Lower lobe of right lung (tissue), 2 donors: ENCODE measurements at regions not wholly inside any gene's neighbourhood (a gene's known extent, or its start where the extent isn't known, plus 50 kb on each side); places are given as distances from the start of the nearest gene placed in this dataset.
"Not testable (repeated sequence)": the region's sequence is repeated elsewhere in the genome, so short reads cannot be mapped to it uniquely, and the experiment has no call there.

Experiments used
- ATAC-seq, 2 donors: fragments of 200-7000 bp; cut with Tn5 transposase; one replicate each; pipeline ENCODE4 v1.9.1; 2020 to 2022; ENCODE audit warnings: mild to moderate bottlenecking in 2 of 2, moderate library complexity in 2 of 2
- DNase-seq: peaks from one replicate; pipeline ENCODE4 v3.0.0-alpha.2; 2020
- H3K27ac ChIP-seq: fragments of 200-600 bp; one replicate; pipeline ENCODE4 v1.8.0; 2022
- H3K27me3 ChIP-seq: fragments of 200-600 bp; one replicate; pipeline ENCODE4 v1.8.0; 2022; ENCODE audit warnings: low read depth
- H3K36me3 ChIP-seq: fragments of 200-600 bp; one replicate; pipeline ENCODE4 v1.8.0; 2022; ENCODE audit warnings: mild to moderate bottlenecking
- H3K4me1 ChIP-seq: fragments of 200-600 bp; one replicate; pipeline ENCODE4 v1.8.0; 2022
- H3K4me3 ChIP-seq: fragments of 200-600 bp; one replicate; pipeline ENCODE4 v1.8.0; 2022; ENCODE audit warnings: mild to moderate bottlenecking
- H3K9me3 ChIP-seq: fragments of 200-600 bp; one replicate; pipeline ENCODE4 v1.8.0; 2022
- intact Hi-C: fragments of 100-400 bp; cut with DNase I; formaldehyde crosslinking; loops from one replicate; pipeline ENCODE4 v1.11.0; 2022
- TF ChIP-seq, protein P1 (sequence below): fragments of 200-600 bp; IDR thresholded peaks from one replicate; pipeline ENCODE4 v1.8.0; 2022; ENCODE audit warnings: antibody characterized with exemption, mild to moderate bottlenecking
- donor health status: DM: no; HTN: yes; CAD: no; lungs with severe emphysema.

DNA sequence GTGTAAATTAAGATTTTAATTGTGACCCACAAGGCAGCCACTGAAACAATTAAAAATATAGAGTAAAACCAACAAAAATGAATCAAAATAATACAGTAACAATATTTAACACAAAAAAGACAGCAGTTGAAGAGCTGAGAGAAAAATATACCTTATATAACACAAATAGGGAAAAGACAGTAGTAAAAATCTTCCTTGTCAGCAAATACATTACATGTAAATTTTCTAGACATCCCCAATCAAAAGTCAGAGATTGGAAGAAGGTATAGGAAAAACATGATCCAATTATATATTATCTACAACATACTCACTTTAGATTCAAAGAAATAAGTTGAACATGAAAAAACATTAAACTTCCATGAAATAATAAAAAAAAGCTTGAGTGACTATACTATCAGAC lies 330.8 kb downstream of the UBE2NL start:
- H3K27ac ChIP-seq, result no peak overlapping the region
- ATAC-seq, result no peak
- no peaks in the 10 kb centered on the region for H3K9me3 ChIP-seq
- intact Hi-C loops, result no loop called here
- DNase-seq, result no peak
- TF ChIP-seq, protein P1, sequence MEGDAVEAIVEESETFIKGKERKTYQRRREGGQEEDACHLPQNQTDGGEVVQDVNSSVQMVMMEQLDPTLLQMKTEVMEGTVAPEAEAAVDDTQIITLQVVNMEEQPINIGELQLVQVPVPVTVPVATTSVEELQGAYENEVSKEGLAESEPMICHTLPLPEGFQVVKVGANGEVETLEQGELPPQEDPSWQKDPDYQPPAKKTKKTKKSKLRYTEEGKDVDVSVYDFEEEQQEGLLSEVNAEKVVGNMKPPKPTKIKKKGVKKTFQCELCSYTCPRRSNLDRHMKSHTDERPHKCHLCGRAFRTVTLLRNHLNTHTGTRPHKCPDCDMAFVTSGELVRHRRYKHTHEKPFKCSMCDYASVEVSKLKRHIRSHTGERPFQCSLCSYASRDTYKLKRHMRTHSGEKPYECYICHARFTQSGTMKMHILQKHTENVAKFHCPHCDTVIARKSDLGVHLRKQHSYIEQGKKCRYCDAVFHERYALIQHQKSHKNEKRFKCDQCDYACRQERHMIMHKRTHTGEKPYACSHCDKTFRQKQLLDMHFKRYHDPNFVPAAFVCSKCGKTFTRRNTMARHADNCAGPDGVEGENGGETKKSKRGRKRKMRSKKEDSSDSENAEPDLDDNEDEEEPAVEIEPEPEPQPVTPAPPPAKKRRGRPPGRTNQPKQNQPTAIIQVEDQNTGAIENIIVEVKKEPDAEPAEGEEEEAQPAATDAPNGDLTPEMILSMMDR, result no peak
- no peaks in the 10 kb centered on the region for H3K36me3 ChIP-seq
- H3K4me1 ChIP-seq, result no peaks in the 10 kb centered on the region
- H3K4me3 ChIP-seq, result no peak overlapping the region
- no peaks in the 10 kb centered on the region for H3K27me3 ChIP-seq

DNA sequence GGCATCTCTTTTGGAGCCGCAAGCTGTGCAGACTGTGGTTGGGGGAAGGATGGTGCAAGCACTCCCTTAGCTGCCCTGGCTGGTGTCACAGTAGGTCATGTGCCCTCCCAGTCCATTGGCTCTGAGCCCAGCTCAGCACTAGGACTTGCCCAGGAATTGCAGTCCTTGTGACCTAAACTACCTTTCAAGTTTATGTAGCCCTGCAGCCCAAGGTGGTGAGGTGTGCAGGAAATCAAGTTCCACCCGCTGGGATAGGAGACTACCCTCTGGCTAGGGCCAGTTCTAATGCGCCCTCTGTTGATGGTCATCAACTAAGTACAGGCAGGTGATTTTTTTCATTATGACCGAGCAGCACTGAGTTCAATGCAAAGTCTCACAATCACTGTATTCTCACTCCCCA lies 335.2 kb downstream of the UBE2NL start:
- ATAC-seq, result peak; percentile 35 to 46
- TF ChIP-seq, protein P1, result no peak
- Histone ChIP-seq H3K36me3 (no peaks in the 10 kb centered on the region), H3K4me1 (no peaks in the 10 kb centered on the region), H3K9me3 (no peaks in the 10 kb centered on the region), H3K27ac (no peak overlapping the region), H3K27me3 (no peaks in the 10 kb centered on the region), H3K4me3 (no peak overlapping the region)
- peak; percentile 37 for DNase-seq
- intact Hi-C loops, result no loop called here

DNA sequence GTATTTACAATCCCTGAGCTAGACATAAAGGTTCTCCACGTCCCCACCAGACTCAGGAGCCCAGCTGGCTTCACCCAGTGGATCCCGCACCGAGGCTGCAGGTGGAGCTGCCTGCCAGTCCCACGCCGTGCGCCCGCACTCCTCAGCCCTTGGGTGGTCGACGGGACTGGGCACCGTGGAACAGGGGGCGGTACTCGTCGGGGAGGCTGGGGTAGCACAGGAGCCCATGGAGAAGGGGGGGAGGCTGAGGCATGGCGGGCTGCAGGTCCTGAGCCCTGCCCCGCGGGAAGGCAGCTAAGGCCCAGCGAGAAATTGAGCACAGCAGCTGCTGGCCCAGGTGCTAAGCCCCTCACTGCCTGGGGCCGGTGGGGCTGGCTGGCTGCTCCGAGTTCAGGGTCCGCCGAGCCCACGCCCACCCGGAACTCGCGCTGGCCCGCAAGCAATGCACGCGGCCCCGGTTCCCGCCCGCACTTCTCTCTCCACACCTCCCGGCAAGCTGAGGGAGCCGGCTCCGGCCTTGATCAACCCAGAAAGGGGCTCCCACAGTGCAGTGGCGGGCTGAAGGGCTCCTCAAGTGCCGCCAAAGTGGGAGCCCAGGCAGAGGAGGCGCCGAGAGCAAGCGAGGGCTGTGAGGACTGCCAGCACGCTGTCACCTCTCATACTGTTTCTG lies 347.4 kb downstream of the UBE2NL start:
- DNase-seq, H3K27ac ChIP-seq, H3K4me3 ChIP-seq, intact Hi-C loops, H3K36me3 ChIP-seq, ATAC-seq, H3K27me3 ChIP-seq, H3K4me1 ChIP-seq, H3K9me3 ChIP-seq: not testable (repeated sequence)

DNA sequence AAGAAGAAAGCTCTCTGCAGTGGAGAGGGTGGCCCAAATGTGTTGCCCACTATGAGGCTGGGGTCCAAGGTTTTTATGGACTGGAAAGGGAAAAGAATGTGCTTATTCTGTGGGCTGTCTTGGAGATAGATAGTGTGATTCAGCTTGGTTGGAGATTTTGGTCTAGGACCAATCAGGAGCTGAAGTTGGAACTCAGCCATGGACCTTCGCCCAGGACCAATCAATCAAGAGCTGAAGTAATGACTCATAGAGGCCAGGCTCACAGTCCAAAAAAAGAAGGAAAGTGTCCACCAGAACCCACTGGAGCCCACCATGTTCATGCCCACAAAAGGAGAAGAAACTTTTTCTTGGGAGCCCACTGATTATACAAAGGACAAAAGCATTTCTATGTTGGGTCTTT lies 369.5 kb downstream of the UBE2NL start:
- no peaks in the 10 kb centered on the region for H3K36me3 ChIP-seq
- no peaks in the 10 kb centered on the region for H3K27me3 ChIP-seq
- ATAC-seq (no peak), DNase-seq (no peak)
- no peak overlapping the region for H3K27ac ChIP-seq
- no peak overlapping the region for H3K4me3 ChIP-seq
- no peaks in the 10 kb centered on the region for H3K9me3 ChIP-seq
- TF ChIP-seq, protein P1, result no peak
- H3K4me1 ChIP-seq, result no peaks in the 10 kb centered on the region
- intact Hi-C loops, result no loop called here

DNA sequence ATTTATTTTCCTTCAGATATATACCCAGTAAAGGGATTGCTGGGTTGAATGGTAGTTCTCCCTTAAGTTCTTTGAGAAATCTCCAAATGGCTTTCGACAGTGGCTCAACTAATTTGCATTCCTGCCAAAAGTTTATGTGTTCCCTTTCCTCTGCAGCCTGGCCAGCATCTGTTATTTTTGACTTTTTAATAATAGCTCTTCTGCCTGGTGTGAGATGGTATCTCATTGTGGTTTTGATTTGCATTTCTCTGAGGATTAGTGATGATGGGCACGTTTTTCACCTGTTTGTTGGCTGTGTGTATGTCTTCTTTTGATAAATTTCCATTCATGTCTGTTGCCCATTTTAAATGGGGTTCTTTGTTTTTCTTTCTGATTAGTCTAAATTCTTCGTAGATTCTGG lies 375.2 kb downstream of the UBE2NL start:
- intact Hi-C loops, result no loop called here
- H3K36me3 ChIP-seq, result no peaks in the 10 kb centered on the region
- TF ChIP-seq, protein P1, result no peak
- H3K27me3 ChIP-seq, result no peaks in the 10 kb centered on the region
- no peak overlapping the region for H3K27ac ChIP-seq
- no peaks in the 10 kb centered on the region for H3K9me3 ChIP-seq
- ATAC-seq, result no peak
- no peaks in the 10 kb centered on the region for H3K4me1 ChIP-seq
- DNase-seq, result no peak
- H3K4me3 ChIP-seq, result no peak overlapping the region

DNA sequence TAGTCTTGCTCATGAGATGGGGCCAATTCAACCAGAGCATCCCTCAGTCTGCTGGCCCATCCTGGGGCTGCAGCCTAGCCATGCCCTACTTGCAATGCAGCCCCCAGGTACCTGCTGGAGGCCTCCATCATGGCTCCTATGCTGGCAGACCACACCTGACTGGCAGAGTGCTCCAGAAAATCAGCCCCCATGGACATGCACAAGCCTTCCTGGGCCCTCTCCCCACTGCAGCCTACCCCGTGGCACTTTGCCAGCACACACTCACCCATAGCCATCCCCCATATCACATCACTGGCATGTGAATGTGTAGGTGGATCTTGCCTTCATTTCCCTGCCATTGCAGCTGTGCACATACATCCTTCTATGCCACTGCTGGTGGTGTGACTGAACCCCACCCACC lies 381.8 kb downstream of the UBE2NL start:
- no peak overlapping the region for H3K4me3 ChIP-seq
- no peak overlapping the region for H3K27ac ChIP-seq
- intact Hi-C loops, result no loop called here
- no peaks in the 10 kb centered on the region for H3K4me1 ChIP-seq
- ATAC-seq (no peak), DNase-seq (no peak)
- H3K27me3 ChIP-seq, result no peaks in the 10 kb centered on the region
- H3K9me3 ChIP-seq, result no peaks in the 10 kb centered on the region
- TF ChIP-seq, protein P1, result no peak
- H3K36me3 ChIP-seq, result no peaks in the 10 kb centered on the region
